ENCODE measurements at regions not wholly inside any gene's neighbourhood (a gene's known extent, or its start where the extent isn't known, plus 50 kb on each side); places are given as distances from the start of the nearest gene placed in this dataset.

GRCh38 chr2:239526666-239527415, 126.0 kb upstream of the HDAC4 start:
- TF ChIP-seq CTCF (IDR thresholded peaks at IDR 0.05; ENCODE audit: low read length) (no peak), EZH2 (IDR thresholded peaks at IDR 0.05; ENCODE audit: borderline replicate concordance, low read length) (no peak)

Measured in OCI-LY1 (cell line).